Activated CD4-positive, alpha-beta T cell treated with anti-CD3 and anti-CD28 coated beads, Interleukin-2, amount 10 ng/mL, durations not matched to agents 7 days and 5 days (primary cell): ENCODE measurements at regions not wholly inside any gene's neighbourhood (a gene's known extent, or its start where the extent isn't known, plus 50 kb on each side); places are given as distances from the start of the nearest gene placed in this dataset.

Source experiments
- CTCF ChIA-PET: fragments of 350-600 bp; sonication (Branson Sonifier 250); formaldehyde crosslinking; loops from one replicate; lab custom pipeline; 2021; ENCODE audit warnings: antibody characterized with exemption; lab: Charles Lee
- POLR2A ChIA-PET: fragments of 350-600 bp; sonication (Branson Sonifier 250); formaldehyde crosslinking; loops from one replicate; lab custom pipeline; 2021; ENCODE audit warnings: antibody characterized with exemption; lab: Charles Lee
- DNase-seq: peaks from one replicate; pipeline ENCODE4 v3.0.0-alpha.2; 2020
- H3K27ac Mint-ChIP-seq: one replicate; pipeline ENCODE4 v1.8.0; 2021; ENCODE audit warnings: mild to moderate bottlenecking, moderate library complexity, mixed read lengths
- H3K27me3 Mint-ChIP-seq: one replicate; pipeline ENCODE4 v1.8.0; 2021; ENCODE audit warnings: mixed read lengths
- H3K36me3 Mint-ChIP-seq: one replicate; pipeline ENCODE4 v1.8.0; 2021; ENCODE audit warnings: low read depth, mixed read lengths
- H3K4me1 Mint-ChIP-seq: one replicate; pipeline ENCODE4 v1.8.0; 2021; ENCODE audit warnings: mixed read lengths
- H3K4me3 Mint-ChIP-seq: one replicate; pipeline ENCODE4 v1.8.0; 2021; ENCODE audit warnings: mild to moderate bottlenecking, moderate library complexity, mixed read lengths
- H3K9me3 Mint-ChIP-seq: one replicate; pipeline ENCODE4 v1.8.0; 2021; ENCODE audit warnings: mixed read lengths

GRCh38 chr2:72007402-72007801 lies 140.3 kb downstream of the CYP26B1 start:
- Mint-ChIP-seq H3K36me3 (no peaks in the 10 kb centered on the region), H3K4me3 (no peak overlapping the region), H3K4me1 (no peaks in the 10 kb centered on the region), H3K9me3 (no peaks in the 10 kb centered on the region), H3K27ac (no peak overlapping the region), H3K27me3 (no peaks in the 10 kb centered on the region)
- DNase-seq: no peak
- ChIA-PET CTCF (no interaction called here), POLR2A (no interaction called here)

DNA sequence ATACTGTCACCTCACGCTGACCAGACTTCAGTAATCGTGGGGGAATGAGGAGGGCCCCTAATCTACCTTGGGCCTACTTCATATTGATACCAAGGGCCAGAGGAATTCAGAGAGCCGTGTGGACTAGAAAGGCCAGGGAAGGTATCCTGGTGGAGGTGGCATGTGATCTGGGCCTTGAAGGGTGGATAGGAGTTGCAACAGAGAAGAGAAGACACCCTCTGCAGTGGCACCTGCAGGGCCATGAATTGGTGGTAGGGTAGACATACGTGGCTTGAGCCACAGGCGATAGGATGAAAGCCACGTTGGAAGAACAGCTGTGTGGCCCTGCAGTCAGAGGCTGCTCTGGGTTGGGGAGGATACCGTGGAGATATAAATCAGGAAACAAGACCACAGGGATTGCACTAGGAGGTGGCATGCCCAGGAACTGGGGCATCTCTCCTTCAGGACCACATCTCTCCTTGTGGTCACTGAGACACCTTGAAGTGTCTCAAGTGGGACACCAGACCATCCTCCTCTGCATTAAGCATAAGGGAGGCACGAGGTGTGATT lies 141.4 kb downstream of the CYP26B1 start:
- no peaks in the 10 kb centered on the region for H3K27me3 Mint-ChIP-seq
- no peaks in the 10 kb centered on the region for H3K4me1 Mint-ChIP-seq
- no peaks in the 10 kb centered on the region for H3K9me3 Mint-ChIP-seq
- H3K4me3 Mint-ChIP-seq: no peak overlapping the region
- no peaks in the 10 kb centered on the region for H3K36me3 Mint-ChIP-seq
- ChIA-PET POLR2A (no interaction called here), CTCF (no interaction called here)
- peak overlapping the region; percentile 38 for H3K27ac Mint-ChIP-seq
- no peak for DNase-seq

DNA sequence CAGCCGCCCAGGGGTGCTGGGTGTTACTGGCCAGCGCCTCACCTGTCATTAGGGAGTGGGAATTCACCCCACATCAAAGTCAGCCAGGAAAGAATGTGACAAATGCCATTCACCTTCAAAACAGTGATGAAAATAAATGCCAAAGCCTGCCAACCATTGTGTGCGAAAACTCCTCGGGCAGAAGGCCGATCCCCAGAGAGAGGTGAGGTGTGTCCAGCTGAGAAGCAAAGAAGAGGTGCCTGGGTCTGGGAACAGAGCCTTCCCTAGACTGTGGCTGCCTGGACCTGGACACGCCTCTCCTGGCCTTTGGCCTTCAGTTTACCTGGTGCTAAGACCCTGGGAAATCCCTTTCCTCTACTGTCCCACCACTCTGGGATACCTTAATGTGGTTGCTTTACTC lies 142.7 kb downstream of the CYP26B1 start:
- DNase-seq: no peak
- ChIA-PET POLR2A (no interaction called here), CTCF (no interaction called here)
- H3K4me3 Mint-ChIP-seq: no peak overlapping the region
- H3K4me1 Mint-ChIP-seq: no peaks in the 10 kb centered on the region
- no peaks in the 10 kb centered on the region for H3K9me3 Mint-ChIP-seq
- no peak overlapping the region for H3K27ac Mint-ChIP-seq
- no peaks in the 10 kb centered on the region for H3K27me3 Mint-ChIP-seq
- no peaks in the 10 kb centered on the region for H3K36me3 Mint-ChIP-seq

GRCh38 chr2:72004201-72004915 lies 143.3 kb downstream of the CYP26B1 start:
- ChIA-PET POLR2A (no interaction called here), CTCF (no interaction called here)
- Mint-ChIP-seq H3K4me1 (no peaks in the 10 kb centered on the region), H3K36me3 (no peaks in the 10 kb centered on the region), H3K9me3 (no peaks in the 10 kb centered on the region), H3K27ac (no peak overlapping the region), H3K4me3 (no peak overlapping the region), H3K27me3 (no peaks in the 10 kb centered on the region)
- DNase-seq: no peak

- POLR2A ChIA-PET: no interaction called here
- Mint-ChIP-seq H3K9me3 (no peaks in the 10 kb centered on the region), H3K4me3 (no peak overlapping the region), H3K4me1 (no peaks in the 10 kb centered on the region), H3K36me3 (no peaks in the 10 kb centered on the region), H3K27me3 (no peaks in the 10 kb centered on the region), H3K27ac (no peak overlapping the region)
- no peak for DNase-seq
- CTCF ChIA-PET: no interaction called here
These were observed 143.9 kb downstream of the CYP26B1 start for GRCh38 chr2:72003796-72004195.

GRCh38 chr2:72003124-72003523 lies 144.5 kb downstream of the CYP26B1 start:
- no peak for DNase-seq
- no peaks in the 10 kb centered on the region for H3K9me3 Mint-ChIP-seq
- no peak overlapping the region for H3K4me3 Mint-ChIP-seq
- no peaks in the 10 kb centered on the region for H3K36me3 Mint-ChIP-seq
- H3K27ac Mint-ChIP-seq: no peak overlapping the region
- ChIA-PET CTCF (no interaction called here), POLR2A (no interaction called here)
- no peaks in the 10 kb centered on the region for H3K27me3 Mint-ChIP-seq
- H3K4me1 Mint-ChIP-seq: no peaks in the 10 kb centered on the region

DNA sequence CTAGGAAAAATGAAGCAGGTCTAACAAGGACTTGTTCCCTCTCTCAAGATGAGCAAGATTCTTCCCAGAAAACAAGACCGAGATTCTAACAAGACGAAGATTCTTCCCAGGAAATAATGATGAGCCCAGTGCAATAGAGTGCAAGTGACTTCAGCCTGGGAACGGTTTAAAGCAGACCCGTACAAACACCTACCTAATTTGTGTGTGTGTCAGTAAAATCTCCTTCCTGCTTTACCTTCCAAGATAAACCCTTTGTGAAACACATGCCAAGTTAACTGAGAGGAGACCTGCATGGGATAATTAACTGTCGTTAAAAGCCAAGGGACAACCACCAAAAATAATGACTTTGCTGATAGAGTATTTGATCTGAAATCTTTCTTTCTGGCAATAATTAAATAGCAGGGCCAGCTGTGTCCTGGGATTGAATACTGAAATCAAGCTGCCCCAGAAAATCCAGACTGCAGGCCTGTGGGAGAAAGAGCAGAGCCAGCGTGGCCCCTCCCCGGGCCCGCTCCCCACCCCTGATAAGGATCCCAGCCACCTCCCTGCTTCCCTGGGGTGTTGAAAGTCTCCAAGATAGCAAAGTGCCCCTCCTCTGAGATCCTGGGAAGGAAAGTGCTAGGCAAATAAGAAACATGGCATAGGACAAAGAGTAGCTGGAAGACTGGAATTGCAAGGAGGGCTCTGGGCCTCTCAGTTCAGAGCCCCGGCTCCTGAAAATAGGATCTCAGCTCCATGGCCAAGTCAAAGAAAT lies 145.5 kb downstream of the CYP26B1 start:
- ChIA-PET POLR2A (no interaction called here), CTCF (no interaction called here)
- Mint-ChIP-seq H3K36me3 (no peaks in the 10 kb centered on the region), H3K27ac (no peak overlapping the region), H3K9me3 (no peaks in the 10 kb centered on the region), H3K4me1 (no peaks in the 10 kb centered on the region), H3K27me3 (no peaks in the 10 kb centered on the region), H3K4me3 (no peak overlapping the region)
- DNase-seq: no peak

- no peaks in the 10 kb centered on the region for H3K9me3 Mint-ChIP-seq
- POLR2A ChIA-PET: no interaction called here
These were observed 147.6 kb downstream of the CYP26B1 start for GRCh38 chr2:72000110-72000509.

GRCh38 chr2:71999580-71999979 lies 148.1 kb downstream of the CYP26B1 start:
- H3K27ac Mint-ChIP-seq: no peak overlapping the region
- no peaks in the 10 kb centered on the region for H3K9me3 Mint-ChIP-seq
- CTCF ChIA-PET: no interaction called here
- no peak overlapping the region for H3K4me3 Mint-ChIP-seq
- no peaks in the 10 kb centered on the region for H3K4me1 Mint-ChIP-seq
- DNase-seq: no peak
- H3K36me3 Mint-ChIP-seq: no peaks in the 10 kb centered on the region
- POLR2A ChIA-PET: no interaction called here
- H3K27me3 Mint-ChIP-seq: no peaks in the 10 kb centered on the region

More at GRCh38 chr2:72000110-72000509, 147.6 kb downstream of the CYP26B1 start:
- no peaks in the 10 kb centered on the region for H3K36me3 Mint-ChIP-seq
- CTCF ChIA-PET: no interaction called here
- no peaks in the 10 kb centered on the region for H3K27me3 Mint-ChIP-seq
- H3K4me3 Mint-ChIP-seq: no peak overlapping the region
- DNase-seq: no peak
- no peak overlapping the region for H3K27ac Mint-ChIP-seq
- no peaks in the 10 kb centered on the region for H3K4me1 Mint-ChIP-seq

DNA sequence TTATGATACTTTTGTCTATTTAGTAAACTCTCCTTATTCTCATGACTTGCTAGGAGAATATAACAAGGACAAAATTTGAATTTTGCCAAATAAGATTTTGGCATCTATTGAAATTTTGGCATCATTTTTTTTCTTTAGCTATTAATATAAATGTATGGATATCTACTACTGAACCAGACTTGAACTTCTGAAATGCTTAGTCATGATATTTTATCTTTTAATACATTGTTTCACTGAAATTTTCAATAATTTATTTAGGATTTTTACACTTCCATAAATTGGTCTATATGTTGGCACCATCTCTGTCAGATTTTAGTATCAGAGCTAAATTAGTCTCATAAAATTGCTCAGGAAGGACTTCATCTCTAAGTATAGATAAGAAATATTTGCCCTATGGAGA lies 149.8 kb downstream of the CYP26B1 start:
- ChIA-PET POLR2A (no interaction called here), CTCF (no interaction called here)
- Mint-ChIP-seq H3K9me3 (no peaks in the 10 kb centered on the region), H3K4me3 (no peak overlapping the region), H3K27me3 (no peaks in the 10 kb centered on the region), H3K36me3 (no peaks in the 10 kb centered on the region), H3K4me1 (no peaks in the 10 kb centered on the region), H3K27ac (no peak overlapping the region)
- no peak for DNase-seq

GRCh38 chr2:71995067-71995665 lies 152.5 kb downstream of the CYP26B1 start:
- DNase-seq: no peak
- ChIA-PET POLR2A (no interaction called here), CTCF (no interaction called here)
- H3K9me3 Mint-ChIP-seq: no peaks in the 10 kb centered on the region
- no peak overlapping the region for H3K4me3 Mint-ChIP-seq
- H3K36me3 Mint-ChIP-seq: no peaks in the 10 kb centered on the region
- no peaks in the 10 kb centered on the region for H3K4me1 Mint-ChIP-seq
- no peak overlapping the region for H3K27ac Mint-ChIP-seq
- H3K27me3 Mint-ChIP-seq: no peaks in the 10 kb centered on the region

DNA sequence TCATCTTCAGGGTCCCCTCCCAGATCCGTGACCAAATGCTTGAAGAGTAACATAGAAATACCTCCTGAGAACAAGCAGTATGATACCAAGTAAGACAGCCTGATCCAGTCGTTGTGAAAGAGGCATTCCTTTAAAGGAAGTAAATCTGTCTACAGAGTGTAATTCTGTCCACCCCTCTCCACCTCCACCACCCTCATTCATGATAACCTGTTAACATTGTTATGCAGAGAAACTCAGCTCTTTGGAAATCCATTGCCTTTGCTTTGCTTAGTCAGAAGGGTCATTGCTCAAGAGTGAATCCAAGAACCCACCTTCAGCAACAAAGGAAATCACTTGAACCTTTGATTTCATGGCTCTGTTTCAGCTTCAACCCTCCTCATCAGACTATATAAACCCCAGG lies 155.6 kb downstream of the CYP26B1 start:
- ChIA-PET POLR2A (no interaction called here), CTCF (no interaction called here)
- Mint-ChIP-seq H3K27ac (no peak overlapping the region), H3K4me3 (no peak overlapping the region), H3K27me3 (no peaks in the 10 kb centered on the region), H3K36me3 (no peaks in the 10 kb centered on the region), H3K4me1 (no peaks in the 10 kb centered on the region), H3K9me3 (no peaks in the 10 kb centered on the region)
- no peak for DNase-seq

DNA sequence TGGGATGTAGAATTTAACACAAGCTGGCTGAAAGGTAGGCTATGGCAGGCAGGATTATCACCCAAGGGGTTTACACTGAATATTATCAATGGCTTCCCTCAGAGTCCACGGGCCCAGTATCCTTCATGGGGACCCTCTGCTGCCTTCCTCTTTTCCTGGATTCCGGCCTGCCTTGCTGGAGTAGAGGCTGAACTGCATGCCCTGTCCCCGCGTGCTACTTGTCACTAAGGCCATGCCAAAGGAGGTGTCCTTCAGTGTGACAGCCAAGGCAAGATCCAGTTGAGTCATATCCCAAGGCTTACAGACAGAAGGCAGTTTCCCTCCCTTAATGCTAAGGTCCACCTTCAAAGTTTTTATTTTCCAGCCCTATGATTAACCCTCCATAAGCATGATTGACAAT lies 156.3 kb downstream of the CYP26B1 start:
- H3K27me3 Mint-ChIP-seq: no peaks in the 10 kb centered on the region
- ChIA-PET CTCF (no interaction called here), POLR2A (no interaction called here)
- no peaks in the 10 kb centered on the region for H3K9me3 Mint-ChIP-seq
- no peak overlapping the region for H3K4me3 Mint-ChIP-seq
- H3K4me1 Mint-ChIP-seq: no peaks in the 10 kb centered on the region
- no peak for DNase-seq
- no peaks in the 10 kb centered on the region for H3K36me3 Mint-ChIP-seq
- H3K27ac Mint-ChIP-seq: no peak overlapping the region
